Nephron (organoid): ENCODE measurements at regions not wholly inside any gene's neighbourhood (a gene's known extent, or its start where the extent isn't known, plus 50 kb on each side); places are given as distances from the start of the nearest gene placed in this dataset.

ENCODE experiments used
- H3K27ac Mint-ChIP-seq, 3 experiments: 2 replicates each; pipeline ENCODE4 v1.8.0; 2020; ENCODE audit warnings: mixed read lengths in 3 of 3, mild to moderate bottlenecking in 2 of 3, moderate library complexity in 1 of 3
- H3K27me3 Mint-ChIP-seq: 2 replicates; pipeline ENCODE4 v1.8.0; 2021; ENCODE audit warnings: low read depth, mild to moderate bottlenecking, moderate library complexity, mixed read lengths
- H3K36me3 Mint-ChIP-seq: 2 replicates; pipeline ENCODE4 v1.8.0; 2020; ENCODE audit warnings: low read depth, mixed read lengths
- H3K4me1 Mint-ChIP-seq: 2 replicates; pipeline ENCODE4 v1.8.0; 2020; ENCODE audit warnings: mixed read lengths
- H3K4me3 Mint-ChIP-seq, 3 experiments: 2 replicates each; pipeline ENCODE4 v1.8.0; 2020; ENCODE audit warnings: mild to moderate bottlenecking in 3 of 3, mixed read lengths in 3 of 3, moderate library complexity in 2 of 3
- H3K9me3 Mint-ChIP-seq: 2 replicates; pipeline ENCODE4 v1.8.0; 2020; ENCODE audit warnings: mixed read lengths
- TF ChIP-seq, protein P1 (sequence below), 3 experiments: fragments of 200-600 bp; sonication (generic); IDR thresholded peaks; one replicate each; pipeline ENCODE4 v1.5.0; 2021; ENCODE audit warnings: antibody characterized with exemption in 3 of 3; ENCODE audit not compliant: unreplicated experiment in 3 of 3

DNA sequence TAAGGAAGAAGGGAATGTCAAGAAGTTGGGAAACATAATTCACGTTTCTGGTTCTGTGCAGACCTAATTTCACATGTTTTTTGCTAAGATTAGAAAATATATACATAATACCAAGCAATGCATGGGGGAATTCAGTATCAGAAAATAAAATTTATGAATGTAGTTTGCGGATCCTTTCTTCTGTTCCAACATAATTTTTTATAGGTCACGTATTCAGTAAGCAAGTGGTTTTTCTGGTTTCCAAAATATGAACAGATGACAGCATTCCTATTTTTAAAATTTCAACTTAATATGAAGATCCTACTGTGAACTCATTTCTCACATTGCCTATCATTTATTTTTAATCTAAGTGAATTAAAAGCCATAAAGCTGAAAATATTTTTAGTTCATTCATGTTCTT is 560.0 kb upstream of the NRG3 start:
- Mint-ChIP-seq H3K4me3 (no peak overlapping the region), H3K9me3 (no peaks in the 10 kb centered on the region), H3K36me3 (no peaks in the 10 kb centered on the region), H3K27me3 (no peaks in the 10 kb centered on the region), H3K4me1 (no peaks in the 10 kb centered on the region), H3K27ac (no peak overlapping the region)
- TF ChIP-seq, protein P1, sequence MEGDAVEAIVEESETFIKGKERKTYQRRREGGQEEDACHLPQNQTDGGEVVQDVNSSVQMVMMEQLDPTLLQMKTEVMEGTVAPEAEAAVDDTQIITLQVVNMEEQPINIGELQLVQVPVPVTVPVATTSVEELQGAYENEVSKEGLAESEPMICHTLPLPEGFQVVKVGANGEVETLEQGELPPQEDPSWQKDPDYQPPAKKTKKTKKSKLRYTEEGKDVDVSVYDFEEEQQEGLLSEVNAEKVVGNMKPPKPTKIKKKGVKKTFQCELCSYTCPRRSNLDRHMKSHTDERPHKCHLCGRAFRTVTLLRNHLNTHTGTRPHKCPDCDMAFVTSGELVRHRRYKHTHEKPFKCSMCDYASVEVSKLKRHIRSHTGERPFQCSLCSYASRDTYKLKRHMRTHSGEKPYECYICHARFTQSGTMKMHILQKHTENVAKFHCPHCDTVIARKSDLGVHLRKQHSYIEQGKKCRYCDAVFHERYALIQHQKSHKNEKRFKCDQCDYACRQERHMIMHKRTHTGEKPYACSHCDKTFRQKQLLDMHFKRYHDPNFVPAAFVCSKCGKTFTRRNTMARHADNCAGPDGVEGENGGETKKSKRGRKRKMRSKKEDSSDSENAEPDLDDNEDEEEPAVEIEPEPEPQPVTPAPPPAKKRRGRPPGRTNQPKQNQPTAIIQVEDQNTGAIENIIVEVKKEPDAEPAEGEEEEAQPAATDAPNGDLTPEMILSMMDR (IDR thresholded peaks at IDR 0.05; ENCODE audit: unreplicated experiment in 3 of 3) = no peak

DNA sequence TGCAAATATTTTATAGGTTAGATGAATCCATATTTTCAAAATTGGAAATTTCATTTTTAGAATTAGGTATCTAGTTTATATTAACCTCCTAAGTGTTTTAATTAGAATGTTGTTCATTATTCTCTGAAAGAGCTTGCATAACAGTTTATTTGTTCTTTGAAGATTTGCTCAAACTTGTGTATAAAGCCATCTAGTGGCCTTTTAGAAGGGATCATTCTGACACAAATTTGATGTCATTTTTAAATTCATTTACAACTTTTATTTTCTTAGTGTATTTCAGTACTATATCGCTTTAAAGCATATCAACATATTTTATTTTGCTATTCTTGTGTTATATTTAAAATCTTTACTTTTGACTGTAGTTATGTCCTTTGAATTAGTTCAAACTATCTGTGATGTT is 527.0 kb upstream of the NRG3 start:
- TF ChIP-seq, protein P1 (IDR thresholded peaks at IDR 0.05; ENCODE audit: unreplicated experiment in 3 of 3) = no peak
- Mint-ChIP-seq H3K4me1 (no peaks in the 10 kb centered on the region), H3K27me3 (no peaks in the 10 kb centered on the region), H3K36me3 (no peaks in the 10 kb centered on the region), H3K27ac (no peak overlapping the region), H3K4me3 (no peak overlapping the region), H3K9me3 (peaks cover under 1% of the 10 kb centered on the region)

DNA sequence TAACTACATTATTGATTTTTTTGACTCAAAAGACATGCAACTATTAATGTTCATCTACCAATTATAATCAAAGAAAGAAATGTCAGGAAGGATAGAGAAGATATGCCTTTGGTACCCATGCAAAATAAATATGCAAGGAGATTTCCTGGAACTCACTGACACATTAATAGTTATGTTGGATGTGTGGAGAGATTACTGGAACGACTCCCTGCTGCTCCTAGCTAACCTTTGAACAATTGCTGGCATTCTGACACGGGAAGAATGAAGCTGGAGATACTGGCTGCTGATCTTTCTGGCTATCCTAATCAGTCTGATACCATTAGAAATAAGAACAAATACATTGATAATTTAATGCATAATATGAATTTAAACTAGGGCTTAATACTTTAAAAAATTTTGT is 507.9 kb upstream of the NRG3 start:
- H3K27me3 Mint-ChIP-seq = no peaks in the 10 kb centered on the region
- peaks cover 6% of the 10 kb centered on the region for H3K9me3 Mint-ChIP-seq
- H3K27ac Mint-ChIP-seq = no peak overlapping the region
- TF ChIP-seq, protein P1 (IDR thresholded peaks at IDR 0.05; ENCODE audit: unreplicated experiment in 3 of 3) = no peak
- H3K4me3 Mint-ChIP-seq = no peak overlapping the region
- H3K4me1 Mint-ChIP-seq = no peaks in the 10 kb centered on the region
- H3K36me3 Mint-ChIP-seq = no peaks in the 10 kb centered on the region

DNA sequence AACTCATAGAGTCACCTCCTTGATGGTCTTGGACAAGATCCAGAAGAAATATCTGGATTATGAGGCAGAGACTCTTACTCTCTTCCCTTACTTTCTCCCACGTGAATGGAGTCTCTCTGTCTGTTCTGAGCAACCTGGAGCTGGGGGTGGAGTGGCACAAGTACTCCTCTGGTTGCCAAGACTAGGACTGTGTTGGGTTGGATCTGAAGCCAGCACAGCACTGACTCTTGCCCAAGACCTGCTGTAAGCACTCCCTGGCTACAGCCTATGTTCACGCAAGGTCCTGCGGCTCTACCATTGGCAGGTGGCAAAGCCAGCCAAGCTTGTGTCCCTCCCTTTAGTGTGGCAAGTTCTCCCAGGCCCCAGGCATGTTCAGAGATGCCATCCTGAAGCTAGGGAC is 488.2 kb upstream of the NRG3 start:
- Mint-ChIP-seq H3K27me3 (no peaks in the 10 kb centered on the region), H3K4me3 (no peak overlapping the region), H3K4me1 (no peaks in the 10 kb centered on the region), H3K27ac (no peak overlapping the region), H3K36me3 (no peaks in the 10 kb centered on the region), H3K9me3 (peaks cover 3% of the 10 kb centered on the region)
- TF ChIP-seq, protein P1 (IDR thresholded peaks at IDR 0.05; ENCODE audit: unreplicated experiment in 3 of 3) = no peak

DNA sequence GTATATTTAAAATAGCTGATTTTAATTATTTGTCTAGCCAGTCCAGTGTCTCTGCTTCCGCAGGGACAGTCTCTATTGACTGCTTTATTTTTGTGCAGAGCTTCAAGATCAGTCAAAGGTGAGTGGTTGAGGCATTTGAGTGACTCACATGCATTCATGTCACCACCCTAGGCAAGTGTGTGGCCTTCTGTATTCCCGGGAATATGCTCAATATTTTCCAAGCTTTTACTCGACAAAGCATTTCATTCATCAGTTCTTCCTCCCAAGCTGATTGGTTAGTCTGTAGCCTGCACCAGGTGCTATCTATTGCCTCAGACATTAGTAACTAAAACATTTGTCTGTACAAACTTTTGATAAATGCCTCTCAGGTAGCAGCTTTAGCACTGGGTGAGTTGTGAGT is 471.5 kb upstream of the NRG3 start:
- Mint-ChIP-seq H3K27me3 (no peaks in the 10 kb centered on the region), H3K36me3 (no peaks in the 10 kb centered on the region), H3K27ac (no peak overlapping the region), H3K9me3 (no peaks in the 10 kb centered on the region), H3K4me3 (no peak overlapping the region), H3K4me1 (no peaks in the 10 kb centered on the region)
- TF ChIP-seq, protein P1 (IDR thresholded peaks at IDR 0.05; ENCODE audit: unreplicated experiment in 3 of 3) = no peak

DNA sequence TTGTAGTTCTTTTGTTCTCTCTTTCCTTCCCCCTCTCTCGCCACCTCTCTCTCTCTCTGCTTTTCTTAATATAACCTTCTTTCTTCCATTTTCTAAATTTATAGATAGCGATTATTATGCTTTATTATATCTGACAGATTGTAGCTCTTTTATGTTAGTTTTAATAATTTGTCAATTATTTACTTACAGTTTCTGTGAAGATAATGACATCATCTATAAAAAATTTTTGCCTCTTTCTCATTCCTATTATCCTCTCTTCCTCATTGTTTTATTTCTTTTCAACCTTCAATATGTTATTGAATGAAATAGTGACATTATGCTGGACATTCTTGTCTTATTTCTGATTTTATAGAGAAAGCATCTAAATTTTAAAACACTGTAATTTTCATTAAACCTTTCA is 469.6 kb upstream of the NRG3 start:
- Mint-ChIP-seq H3K4me1 (no peaks in the 10 kb centered on the region), H3K4me3 (no peak overlapping the region), H3K36me3 (no peaks in the 10 kb centered on the region), H3K9me3 (no peaks in the 10 kb centered on the region), H3K27ac (no peak overlapping the region), H3K27me3 (no peaks in the 10 kb centered on the region)
- TF ChIP-seq, protein P1 (IDR thresholded peaks at IDR 0.05; ENCODE audit: unreplicated experiment in 3 of 3) = no peak
